Sigmoid colon (tissue), 6 donors: ENCODE measurements at regions not wholly inside any gene's neighbourhood (a gene's known extent, or its start where the extent isn't known, plus 50 kb on each side); places are given as distances from the start of the nearest gene placed in this dataset.

ENCODE experiments used
- DNase-seq: peaks from one replicate; pipeline ENCODE4 v3.0.0-alpha.2; 2019
- H3K27ac ChIP-seq, 4 donors: fragments of 200-600 bp; sonication (generic); one replicate each; pipeline ENCODE4 v1.5.1; 2016 to 2019; ENCODE audit warnings: mild to moderate bottlenecking in 1 of 4
- H3K27me3 ChIP-seq, 3 donors: fragments of 200-600 bp; sonication (generic); one replicate each; pipeline ENCODE4 v1.5.1; 2019; ENCODE audit warnings: mild to moderate bottlenecking in 1 of 3
- H3K36me3 ChIP-seq, 4 donors: fragments of 200-600 bp; sonication (generic); one replicate each; pipeline ENCODE4 v1.5.1; 2016 to 2019
- H3K4me1 ChIP-seq, 4 donors: fragments of 200-600 bp; sonication (generic); one replicate each; pipeline ENCODE4 v1.5.1; 2017 to 2019
- H3K4me3 ChIP-seq, 4 donors: fragments of 200-600 bp; sonication (generic); one replicate each; pipeline ENCODE4 v1.5.1; 2017 to 2019; ENCODE audit warnings: mild to moderate bottlenecking in 2 of 4, moderate library complexity in 1 of 4
- H3K9me3 ChIP-seq, 4 donors: fragments of 200-600 bp in 3 of 4; sonication (generic) in 3 of 4; one replicate each; pipeline versions ENCODE4 v1.5.1 to v1.6.1; 2013 to 2019
- CTCF ChIP-seq, 4 experiments: fragments of 450-650 bp in 3 of 4; fragments of 200-600 bp in 1 of 4; IDR thresholded peaks; one replicate each; pipeline ENCODE4 v1.5.1; 2016 to 2019; ENCODE audit warnings: antibody characterized with exemption in 4 of 4, mild to moderate bottlenecking in 3 of 4, moderate library complexity in 2 of 4
- EP300 ChIP-seq, 4 donors: sonication (generic); formaldehyde crosslinking; IDR thresholded peaks; one replicate each; pipeline ENCODE4 v1.6.1; 2017; ENCODE audit warnings: antibody characterized with exemption in 4 of 4
- POLR2A ChIP-seq, 2 donors: fragments of 450-650 bp; IDR thresholded peaks; one replicate each; pipeline ENCODE4 v1.6.1; 2016; ENCODE audit warnings: antibody characterized with exemption in 2 of 2, mild to moderate bottlenecking in 2 of 2, moderate library complexity in 2 of 2
- POLR2AphosphoS5 ChIP-seq, 4 donors: sonication (generic); formaldehyde crosslinking; IDR thresholded peaks; one replicate each; pipeline ENCODE4 v1.6.1; 2017; ENCODE audit warnings: antibody characterized with exemption in 4 of 4
- WGBS, 2 donors: extraction: QIAGEN DNeasy Blood & Tissue Kit; methylation state at CpG; one replicate each; pipeline ENCODE4 v1.1.7; 2013; 5-methylcytosine and 5-hydroxymethylcytosine counted together
- intact Hi-C: fragments of 100-400 bp; cut with DNase I; formaldehyde crosslinking; loops from one replicate; pipeline ENCODE4 v1.15.1; 2023
- donor health status: healthy with polysubstance abuse.
- donor health status: healthy.

GRCh38 chr10:43853369-43853768 is 204.7 kb upstream of the ZNF32 start:
- no peak for DNase-seq
- Histone ChIP-seq H3K4me3 (no peak overlapping the region), H3K36me3 (no peaks in the 10 kb centered on the region), H3K4me1 (peaks cover 0 to 10% (median 0%) of the 10 kb centered on the region in 4 donors), H3K27me3 (no peaks in the 10 kb centered on the region), H3K9me3 (no peaks in the 10 kb centered on the region), H3K27ac (no peak overlapping the region)
- 89 to 90% methylated on average over 7 of the region's 7 CpGs for WGBS, 2 donors
- intact Hi-C loops, result no loop called here
- TF ChIP-seq EP300 (IDR thresholded peaks at IDR 0.05) (no peak), CTCF (IDR thresholded peaks at IDR 0.05) (no peak), POLR2A (IDR thresholded peaks at IDR 0.05) (no peak), POLR2AphosphoS5 (IDR thresholded peaks at IDR 0.05) (no peak)

- H3K27ac ChIP-seq, result no peak overlapping the region
- no peak overlapping the region for H3K4me3 ChIP-seq
- no peak for DNase-seq
- no peaks in the 10 kb centered on the region for H3K36me3 ChIP-seq
- no peaks in the 10 kb centered on the region for H3K27me3 ChIP-seq
- H3K9me3 ChIP-seq, result no peaks in the 10 kb centered on the region
- intact Hi-C loops, result no loop called here
- WGBS, 2 donors, result 93% methylated on average over 5 of the region's 5 CpGs
- TF ChIP-seq CTCF (IDR thresholded peaks at IDR 0.05), result no peak
- TF ChIP-seq EP300 (IDR thresholded peaks at IDR 0.05), result no peak
- TF ChIP-seq POLR2A (IDR thresholded peaks at IDR 0.05), result no peak
- TF ChIP-seq POLR2AphosphoS5 (IDR thresholded peaks at IDR 0.05), result no peak
- peaks cover 0 to 10% (median 0%) of the 10 kb centered on the region in 4 donors for H3K4me1 ChIP-seq
These were observed 204.0 kb upstream of the ZNF32 start for GRCh38 chr10:43852644-43853214.

GRCh38 chr10:43852149-43852548 is 203.5 kb upstream of the ZNF32 start:
- H3K27ac ChIP-seq, result no peak overlapping the region
- WGBS, 2 donors, result 78 to 87% methylated on average over 9 of the region's 9 CpGs

GRCh38 chr10:43851030-43851429 is 202.3 kb upstream of the ZNF32 start:
- H3K4me1 ChIP-seq, result peaks cover 0 to 7% (median 0%) of the 10 kb centered on the region in 4 donors
- no peaks in the 10 kb centered on the region for H3K27me3 ChIP-seq
- TF ChIP-seq POLR2A (IDR thresholded peaks at IDR 0.05), result no peak
- TF ChIP-seq EP300 (IDR thresholded peaks at IDR 0.05), result no peak
- TF ChIP-seq POLR2AphosphoS5 (IDR thresholded peaks at IDR 0.05), result no peak
- no peak for TF ChIP-seq CTCF (IDR thresholded peaks at IDR 0.05)
- no peak for DNase-seq
- intact Hi-C loops, result no loop called here
- whole genome bisulfite sequencing, 2 donors, result 64 to 78% methylated on average over 3 of the region's 3 CpGs
- H3K27ac ChIP-seq, result no peak overlapping the region
- no peak overlapping the region for H3K4me3 ChIP-seq
- H3K36me3 ChIP-seq, result no peaks in the 10 kb centered on the region
- H3K9me3 ChIP-seq, result no peaks in the 10 kb centered on the region

More at GRCh38 chr10:43852149-43852548, 203.5 kb upstream of the ZNF32 start:
- no peaks in the 10 kb centered on the region for H3K27me3 ChIP-seq
- TF ChIP-seq POLR2A (IDR thresholded peaks at IDR 0.05) (no peak), POLR2AphosphoS5 (IDR thresholded peaks at IDR 0.05) (no peak), EP300 (IDR thresholded peaks at IDR 0.05) (no peak), CTCF (IDR thresholded peaks at IDR 0.05) (no peak)
- H3K4me3 ChIP-seq, result no peak overlapping the region
- H3K9me3 ChIP-seq, result no peaks in the 10 kb centered on the region
- DNase-seq, result no peak
- intact Hi-C loops, result no loop called here
- peaks cover 0 to 7% (median 0%) of the 10 kb centered on the region in 4 donors for H3K4me1 ChIP-seq
- no peaks in the 10 kb centered on the region for H3K36me3 ChIP-seq

GRCh38 chr10:43849551-43849950 is 200.9 kb upstream of the ZNF32 start:
- Histone ChIP-seq H3K4me3 (no peak overlapping the region), H3K27me3 (no peaks in the 10 kb centered on the region), H3K36me3 (no peaks in the 10 kb centered on the region), H3K27ac (no peak overlapping the region), H3K9me3 (no peaks in the 10 kb centered on the region), H3K4me1 (no peaks in the 10 kb centered on the region)
- WGBS, 2 donors, result 95 to 96% methylated on average over 3 of the region's 3 CpGs
- intact Hi-C loops, result no loop called here
- no peak for DNase-seq
- no peak for TF ChIP-seq POLR2AphosphoS5 (IDR thresholded peaks at IDR 0.05)
